ENCODE measurements at regions not wholly inside any gene's neighbourhood (a gene's known extent, or its start where the extent isn't known, plus 50 kb on each side); places are given as distances from the start of the nearest gene placed in this dataset.

- peaks cover 23% of the 10 kb centered on the region for H3K27me3 ChIP-seq (ENCODE audit: control insufficient read depth, low read length)
- TF ChIP-seq, protein P1, sequence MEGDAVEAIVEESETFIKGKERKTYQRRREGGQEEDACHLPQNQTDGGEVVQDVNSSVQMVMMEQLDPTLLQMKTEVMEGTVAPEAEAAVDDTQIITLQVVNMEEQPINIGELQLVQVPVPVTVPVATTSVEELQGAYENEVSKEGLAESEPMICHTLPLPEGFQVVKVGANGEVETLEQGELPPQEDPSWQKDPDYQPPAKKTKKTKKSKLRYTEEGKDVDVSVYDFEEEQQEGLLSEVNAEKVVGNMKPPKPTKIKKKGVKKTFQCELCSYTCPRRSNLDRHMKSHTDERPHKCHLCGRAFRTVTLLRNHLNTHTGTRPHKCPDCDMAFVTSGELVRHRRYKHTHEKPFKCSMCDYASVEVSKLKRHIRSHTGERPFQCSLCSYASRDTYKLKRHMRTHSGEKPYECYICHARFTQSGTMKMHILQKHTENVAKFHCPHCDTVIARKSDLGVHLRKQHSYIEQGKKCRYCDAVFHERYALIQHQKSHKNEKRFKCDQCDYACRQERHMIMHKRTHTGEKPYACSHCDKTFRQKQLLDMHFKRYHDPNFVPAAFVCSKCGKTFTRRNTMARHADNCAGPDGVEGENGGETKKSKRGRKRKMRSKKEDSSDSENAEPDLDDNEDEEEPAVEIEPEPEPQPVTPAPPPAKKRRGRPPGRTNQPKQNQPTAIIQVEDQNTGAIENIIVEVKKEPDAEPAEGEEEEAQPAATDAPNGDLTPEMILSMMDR (IDR thresholded peaks at IDR 0.05; ENCODE audit: low read depth, low read length, poor library complexity, severe bottlenecking), result no peak
- no peak for TF ChIP-seq EZH2phosphoT487 (IDR thresholded peaks at IDR 0.05; ENCODE audit: borderline replicate concordance, low read length)
- H3K4me1 ChIP-seq (ENCODE audit: control insufficient read depth, low read length), result no peaks in the 10 kb centered on the region
- H3K36me3 ChIP-seq (ENCODE audit: control insufficient read depth, low read length), result no peaks in the 10 kb centered on the region
- H3K4me3 ChIP-seq (ENCODE audit: low read length), result no peak overlapping the region
- no peaks in the 10 kb centered on the region for H3K9me2 ChIP-seq (replicated peaks; ENCODE audit: control insufficient read depth, low read length)
- H3K9me3 ChIP-seq (ENCODE audit: control insufficient read depth, insufficient read depth, low read length), result no peaks in the 10 kb centered on the region
- no peak overlapping the region for H3K4me2 ChIP-seq (ENCODE audit: low read length)
- H3K79me2 ChIP-seq (ENCODE audit: control insufficient read depth, low read length), result no peaks in the 10 kb centered on the region
- no peaks in the 10 kb centered on the region for H3F3A ChIP-seq (ENCODE audit: control insufficient read depth, insufficient read depth)
- no peak overlapping the region for H3K27ac ChIP-seq (ENCODE audit: low read depth, low read length)
- no peaks in the 10 kb centered on the region for H4K20me1 ChIP-seq (ENCODE audit: control insufficient read depth, insufficient read depth, low read depth, low read length)
Measured at GRCh38 chr10:118457824-118458428, 115.8 kb upstream of the FAM204A start.

DNA sequence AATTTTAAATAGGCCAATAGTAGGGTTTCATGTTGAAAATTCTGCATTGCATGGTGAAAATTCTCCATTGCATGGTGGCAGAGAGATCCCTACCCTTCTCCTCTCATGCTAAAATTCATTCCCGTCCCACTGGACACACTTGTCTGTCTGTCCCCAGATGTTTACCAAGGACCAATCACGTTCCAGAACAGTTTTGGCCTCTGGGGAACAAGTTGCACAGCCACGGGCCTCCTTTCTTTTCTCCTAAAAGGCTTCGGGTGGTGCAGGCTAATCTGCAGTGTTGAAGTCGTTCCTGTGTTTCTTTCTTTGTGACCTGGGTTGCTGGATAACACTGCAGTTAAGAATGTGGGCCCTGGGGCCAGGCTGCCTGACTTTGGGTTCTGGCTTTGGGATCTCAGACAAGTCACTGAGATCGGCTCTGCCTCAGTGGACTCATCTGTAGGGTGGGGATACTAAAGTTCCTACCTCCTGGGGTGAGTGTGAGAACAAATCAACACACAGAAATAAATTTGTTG is 113.1 kb upstream of the FAM204A start:
- TF ChIP-seq, protein P1 (IDR thresholded peaks at IDR 0.05; ENCODE audit: low read depth, low read length, poor library complexity, severe bottlenecking), result no peak
- TF ChIP-seq EZH2phosphoT487 (IDR thresholded peaks at IDR 0.05; ENCODE audit: borderline replicate concordance, low read length), result no peak
- Histone ChIP-seq H3K79me2 (ENCODE audit: control insufficient read depth, low read length) (no peaks in the 10 kb centered on the region), H3K36me3 (ENCODE audit: control insufficient read depth, low read length) (no peaks in the 10 kb centered on the region), H3K27ac (ENCODE audit: low read depth, low read length) (no peak overlapping the region), H3F3A (ENCODE audit: control insufficient read depth, insufficient read depth) (no peaks in the 10 kb centered on the region), H3K4me3 (ENCODE audit: low read length) (no peak overlapping the region), H3K9me2 (replicated peaks; ENCODE audit: control insufficient read depth, low read length) (no peaks in the 10 kb centered on the region), H3K4me2 (ENCODE audit: low read length) (no peak overlapping the region), H4K20me1 (ENCODE audit: control insufficient read depth, insufficient read depth, low read depth, low read length) (no peaks in the 10 kb centered on the region), H3K27me3 (ENCODE audit: control insufficient read depth, low read length) (peaks cover 29% of the 10 kb centered on the region), H3K9me3 (ENCODE audit: control insufficient read depth, insufficient read depth, low read length) (no peaks in the 10 kb centered on the region; the same call in 1 of the 2 replicates), H3K4me1 (ENCODE audit: control insufficient read depth, low read length) (no peaks in the 10 kb centered on the region)

DNA sequence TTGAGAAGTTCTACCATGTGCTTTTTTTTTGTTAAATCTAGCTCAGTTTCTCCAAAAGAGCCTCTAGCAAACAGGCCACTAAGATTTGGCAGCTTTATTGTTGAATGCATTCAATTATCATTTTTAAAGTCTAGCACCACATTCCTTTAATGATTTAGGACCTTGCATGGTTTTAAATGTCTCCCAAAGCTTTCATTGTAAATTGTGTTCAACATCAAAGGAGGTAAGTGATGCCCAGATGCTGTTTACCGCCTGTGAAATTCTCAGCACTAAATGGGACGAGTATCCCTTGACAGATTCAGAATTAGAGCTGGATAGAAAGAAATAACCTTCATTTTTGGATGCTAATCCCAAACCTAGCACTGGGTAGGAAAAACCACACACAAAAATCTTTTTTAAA is 112.1 kb upstream of the FAM204A start:
- no peaks in the 10 kb centered on the region for H3F3A ChIP-seq (ENCODE audit: control insufficient read depth, insufficient read depth)
- H4K20me1 ChIP-seq (ENCODE audit: control insufficient read depth, insufficient read depth, low read depth, low read length), result no peaks in the 10 kb centered on the region
- H3K4me3 ChIP-seq (ENCODE audit: low read length), result no peak overlapping the region
- no peak for TF ChIP-seq EZH2phosphoT487 (IDR thresholded peaks at IDR 0.05; ENCODE audit: borderline replicate concordance, low read length)
- TF ChIP-seq, protein P1 (IDR thresholded peaks at IDR 0.05; ENCODE audit: low read depth, low read length, poor library complexity, severe bottlenecking), result no peak
- no peaks in the 10 kb centered on the region; the same call in 1 of the 2 replicates for H3K9me3 ChIP-seq (ENCODE audit: control insufficient read depth, insufficient read depth, low read length)
- no peaks in the 10 kb centered on the region for H3K4me1 ChIP-seq (ENCODE audit: control insufficient read depth, low read length)
- H3K9me2 ChIP-seq (replicated peaks; ENCODE audit: control insufficient read depth, low read length), result no peaks in the 10 kb centered on the region
- H3K27me3 ChIP-seq (ENCODE audit: control insufficient read depth, low read length), result peaks cover 26% of the 10 kb centered on the region
- H3K79me2 ChIP-seq (ENCODE audit: control insufficient read depth, low read length), result no peaks in the 10 kb centered on the region
- H3K27ac ChIP-seq (ENCODE audit: low read depth, low read length), result no peak overlapping the region
- no peaks in the 10 kb centered on the region for H3K36me3 ChIP-seq (ENCODE audit: control insufficient read depth, low read length)
- no peak overlapping the region for H3K4me2 ChIP-seq (ENCODE audit: low read length)
